ENCODE measurements at regions not wholly inside any gene's neighbourhood (a gene's known extent, or its start where the extent isn't known, plus 50 kb on each side); places are given as distances from the start of the nearest gene placed in this dataset.

- DNase-seq = no peak
Observed at GRCh38 chr10:126787201-126787600, 116.7 kb upstream of the C10orf90 start.

- DNase-seq = no peak
Observed at GRCh38 chr10:126795318-126795717, 109.9 kb upstream of the DOCK1 start.

- DNase-seq = no peak
Observed at GRCh38 chr10:126798649-126799048, 106.6 kb upstream of the DOCK1 start.

DNA sequence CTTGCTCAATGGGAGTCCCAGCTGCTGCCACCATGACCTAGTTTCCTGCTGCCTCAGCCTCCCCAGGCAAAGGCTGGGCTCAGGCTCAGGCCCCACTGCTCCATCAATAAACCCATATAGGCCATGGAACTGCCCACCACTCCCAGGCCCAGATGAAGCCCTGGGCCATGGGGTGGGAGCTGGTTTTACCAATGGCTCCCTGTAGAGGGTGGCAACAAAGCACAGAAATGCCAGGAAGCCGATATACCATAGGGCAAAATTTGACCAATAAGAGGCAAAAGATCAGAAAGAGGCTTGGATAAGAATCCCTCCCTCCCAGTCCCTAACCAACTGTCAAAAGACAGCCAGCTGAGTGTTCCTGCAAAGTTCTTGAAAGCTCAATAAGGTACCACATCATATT lies 101.8 kb upstream of the DOCK1 start:
- DNase-seq = no peak

- DNase-seq = no peak
Observed at GRCh38 chr10:126804396-126804795, 100.8 kb upstream of the DOCK1 start.

DNA sequence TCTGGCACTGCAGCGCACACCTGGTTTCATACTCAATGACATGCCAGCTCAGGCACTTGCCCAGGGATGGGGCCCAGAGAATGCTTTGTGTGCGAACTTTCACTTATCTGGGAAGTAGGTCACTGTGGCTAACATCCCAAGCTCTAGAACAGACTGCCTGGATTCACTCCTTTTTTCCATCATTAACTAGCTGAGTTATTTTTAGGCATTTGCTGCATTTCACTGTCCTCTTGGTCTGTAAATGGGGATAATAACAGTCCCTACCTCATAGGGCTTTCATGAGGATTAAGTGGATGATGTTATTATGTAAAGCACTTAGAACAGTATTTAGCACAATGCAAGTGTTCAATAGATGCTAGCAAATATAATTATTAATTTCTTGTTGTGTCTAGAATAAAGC lies 98.7 kb upstream of the DOCK1 start:
- DNase-seq = no peak

DNA sequence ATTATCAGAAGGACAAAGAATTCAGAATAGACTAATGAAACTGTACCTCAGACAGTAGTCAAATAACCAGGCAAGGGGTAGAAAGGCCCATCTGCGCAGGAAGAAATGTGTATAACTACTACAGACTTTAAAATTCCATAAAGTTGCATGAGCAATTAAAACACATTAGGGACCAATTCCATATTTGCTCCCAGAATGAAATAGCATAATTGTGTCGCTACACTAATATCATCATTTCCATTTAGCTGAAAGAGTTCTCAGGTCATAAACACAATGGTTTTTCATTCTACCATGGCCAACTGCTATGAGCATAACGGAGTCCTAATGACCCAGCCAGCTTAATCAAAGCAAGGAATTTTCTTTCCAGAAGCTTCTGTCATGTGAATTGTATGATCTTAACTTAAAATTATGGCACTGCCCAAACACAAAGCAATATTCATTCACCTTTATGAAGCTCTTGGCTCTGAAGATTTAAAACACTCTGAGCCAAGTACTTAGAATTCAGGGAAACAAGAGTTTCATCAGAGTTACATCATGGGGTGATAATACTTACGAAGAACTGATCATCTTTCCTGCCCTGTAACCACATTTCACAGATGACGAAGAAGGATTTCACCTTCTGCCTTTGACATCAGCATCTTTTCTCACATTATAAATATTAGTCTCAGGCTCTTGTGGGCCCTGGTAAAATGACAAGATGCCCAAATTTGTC lies 98.1 kb upstream of the DOCK1 start:
- no peak for DNase-seq

DNA sequence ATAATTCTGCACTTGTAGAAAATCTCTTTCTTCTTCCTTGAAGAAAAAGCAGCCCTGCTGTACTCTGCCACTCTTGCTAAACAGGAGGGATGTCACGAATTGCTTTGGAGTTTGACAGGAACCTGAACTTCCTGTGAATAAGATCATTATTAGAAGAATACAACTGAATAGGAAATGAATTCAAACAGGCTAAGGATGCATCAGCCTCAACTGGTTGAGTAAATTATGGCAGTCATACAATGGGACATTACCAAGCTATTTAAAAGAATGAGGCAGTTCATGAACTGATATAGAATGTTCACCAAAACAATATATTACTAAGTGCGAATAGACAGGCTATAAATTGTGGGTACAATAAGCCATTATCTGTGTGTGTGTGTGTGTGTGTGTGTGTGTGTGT lies 97.1 kb upstream of the DOCK1 start:
- DNase-seq = no peak

DNA sequence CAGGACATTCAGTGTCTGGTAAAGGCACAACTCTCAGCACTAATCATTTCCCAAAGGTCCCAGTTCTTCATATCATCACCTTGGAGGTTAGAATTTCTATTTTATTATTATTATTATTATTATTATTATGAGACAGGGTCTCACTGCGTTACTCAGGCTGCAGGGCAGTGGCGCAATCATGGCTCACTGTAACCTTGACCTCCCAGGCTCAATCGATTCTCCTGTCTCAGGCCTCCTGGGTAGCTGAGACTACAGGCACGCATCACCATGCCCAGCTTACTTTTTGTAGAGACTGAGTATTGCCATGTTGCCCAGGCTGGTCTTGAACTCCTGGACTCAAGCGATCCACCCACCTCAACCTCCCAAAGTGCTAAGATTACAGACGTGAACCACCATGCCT lies 91.8 kb upstream of the DOCK1 start:
- DNase-seq = no peak

DNA sequence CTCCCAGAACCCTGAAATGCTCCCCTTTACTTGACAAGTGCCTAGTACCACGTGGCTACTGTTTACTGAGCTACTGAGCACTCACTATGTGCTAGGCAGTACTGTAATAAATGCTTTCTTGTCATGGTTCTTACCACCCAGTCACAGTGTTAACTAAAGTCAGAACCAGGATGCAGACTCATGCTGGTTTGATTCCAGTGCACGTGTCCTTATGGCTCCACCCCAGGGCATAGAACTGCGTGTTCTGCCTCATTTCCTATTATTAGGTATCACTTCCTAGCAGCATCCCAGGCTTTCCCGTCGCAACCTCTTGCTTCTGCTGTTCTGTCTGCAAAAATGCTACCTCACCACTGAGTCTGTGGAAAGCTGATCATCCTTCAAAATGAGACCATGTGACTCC lies 71.7 kb upstream of the DOCK1 start:
- DNase-seq = no peak

- no peak for DNase-seq
Observed at GRCh38 chr10:126836009-126836408, 69.2 kb upstream of the DOCK1 start.

DNA sequence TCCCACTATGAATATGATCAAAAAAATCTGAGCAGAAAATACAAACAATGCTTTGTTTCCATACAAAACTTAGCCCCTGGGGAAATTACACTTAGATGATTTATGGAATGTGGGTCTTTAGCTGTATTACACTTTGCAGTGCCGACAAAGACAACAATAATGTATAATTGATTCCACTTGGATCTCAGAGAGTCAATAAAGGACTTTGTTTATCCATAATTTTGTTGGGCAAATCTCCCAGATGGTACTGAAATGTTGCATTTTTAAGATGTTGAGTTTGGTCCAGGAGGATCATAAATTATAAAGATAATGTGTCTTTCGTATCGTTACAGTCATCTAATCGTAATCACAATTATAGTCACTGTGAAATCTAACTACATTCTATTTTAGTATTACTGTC lies 66.9 kb upstream of the DOCK1 start:
- no peak for DNase-seq

- no peak for DNase-seq
Observed at GRCh38 chr10:126839094-126839761, 66.0 kb upstream of the DOCK1 start.

- DNase-seq = no peak
Observed at GRCh38 chr10:126840576-126841135, 64.6 kb upstream of the DOCK1 start.

DNA sequence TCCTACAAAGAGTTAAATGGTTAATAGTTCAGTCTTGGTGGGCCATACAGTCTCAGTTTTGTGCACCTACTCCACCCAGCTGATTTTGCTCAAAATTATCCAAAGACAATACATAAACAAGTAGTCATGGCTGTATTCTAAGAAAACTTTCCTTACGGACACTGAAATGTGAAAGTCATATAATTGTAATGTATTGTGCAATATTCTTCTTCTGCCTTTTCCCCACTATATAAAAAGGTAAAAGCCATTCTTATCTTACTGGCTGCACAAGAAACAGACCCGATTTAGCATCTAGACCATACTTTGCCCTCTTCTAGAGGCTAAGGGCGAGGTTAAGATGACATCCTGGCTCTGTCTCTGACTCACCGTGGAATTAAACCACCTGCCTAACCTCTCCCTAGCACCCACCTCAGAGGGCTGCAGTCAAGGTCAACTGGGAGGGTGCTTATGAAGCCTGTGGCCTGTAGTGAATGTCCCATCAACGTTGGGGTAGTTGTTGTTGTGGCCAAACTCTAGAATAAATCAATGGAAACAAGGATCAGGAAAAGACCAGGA lies 63.8 kb upstream of the DOCK1 start:
- no peak for DNase-seq

DNA sequence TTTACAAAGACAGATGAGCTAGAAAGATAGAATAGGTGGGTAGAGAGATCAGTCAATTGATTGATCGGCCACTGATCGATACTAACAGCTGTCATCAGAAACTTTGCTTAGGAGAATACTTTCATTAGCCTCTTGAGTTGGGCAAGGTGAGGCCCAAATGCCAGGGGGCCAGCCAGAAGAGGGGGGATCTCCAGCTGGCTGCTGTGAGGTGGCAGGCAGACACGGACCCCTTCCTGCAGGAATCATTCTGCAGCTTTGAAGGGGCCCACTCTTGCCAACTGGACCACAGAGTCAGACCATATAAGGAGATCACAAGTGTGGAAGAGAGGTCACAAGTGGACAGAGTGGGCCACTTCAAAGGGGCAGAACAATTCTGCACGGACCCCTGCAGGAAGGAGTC lies 62.9 kb upstream of the DOCK1 start:
- no peak for DNase-seq

- DNase-seq = no peak
Observed at GRCh38 chr10:126842836-126843235, 62.4 kb upstream of the DOCK1 start.

DNA sequence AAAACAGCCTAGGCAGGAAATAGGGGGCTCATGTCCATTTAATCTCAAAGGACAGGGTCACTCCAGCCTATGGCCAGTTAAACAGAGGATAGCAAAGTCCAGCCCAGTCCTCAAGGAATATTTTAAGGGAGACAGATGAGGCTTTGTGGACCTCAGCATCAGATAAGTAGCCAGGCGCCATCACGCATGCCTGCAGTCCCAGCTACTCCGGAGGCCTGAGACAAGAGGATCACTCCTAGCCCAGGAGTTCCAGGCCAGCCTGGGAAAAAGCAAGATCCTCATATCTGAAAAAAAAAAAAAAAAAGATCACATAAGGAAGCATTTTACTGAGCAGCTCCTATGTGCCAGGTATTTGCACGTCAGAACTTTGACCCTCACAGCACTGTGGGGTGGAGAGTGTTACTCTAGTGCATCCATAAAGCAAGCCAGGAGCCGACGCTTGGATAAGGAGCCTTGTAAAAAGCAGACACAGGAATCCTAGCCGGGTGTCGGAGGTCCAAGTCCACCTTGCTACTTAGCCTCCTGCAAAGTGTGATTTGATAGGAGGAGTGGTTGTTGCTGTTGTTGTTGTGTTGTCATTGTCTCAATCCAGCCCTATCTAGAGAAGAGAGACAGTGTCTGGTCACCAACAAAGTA lies 61.8 kb upstream of the DOCK1 start:
- DNase-seq = no peak

- no peak for DNase-seq
Observed at GRCh38 chr10:126844406-126844805, 60.8 kb upstream of the DOCK1 start.

DNA sequence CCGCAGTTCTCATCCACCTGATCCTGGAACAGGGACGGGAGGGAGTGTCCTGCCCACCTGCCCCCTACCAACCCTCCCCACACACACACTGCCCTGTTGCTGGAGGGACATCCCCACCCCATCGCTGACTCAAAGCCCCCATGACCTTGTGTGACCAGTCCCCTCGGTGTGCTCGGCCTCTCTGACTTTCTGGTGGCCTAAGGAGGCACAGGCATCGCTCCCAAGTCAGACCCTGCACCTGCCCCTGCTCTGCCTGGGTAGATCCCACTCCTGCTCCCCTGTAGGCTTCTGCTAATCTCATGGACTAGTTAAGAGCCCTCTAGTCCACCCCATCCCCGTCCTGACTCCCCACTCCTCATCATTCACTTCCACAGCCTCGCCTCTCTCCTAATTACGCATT lies 58.8 kb upstream of the DOCK1 start:
- DNase-seq = no peak

DNA sequence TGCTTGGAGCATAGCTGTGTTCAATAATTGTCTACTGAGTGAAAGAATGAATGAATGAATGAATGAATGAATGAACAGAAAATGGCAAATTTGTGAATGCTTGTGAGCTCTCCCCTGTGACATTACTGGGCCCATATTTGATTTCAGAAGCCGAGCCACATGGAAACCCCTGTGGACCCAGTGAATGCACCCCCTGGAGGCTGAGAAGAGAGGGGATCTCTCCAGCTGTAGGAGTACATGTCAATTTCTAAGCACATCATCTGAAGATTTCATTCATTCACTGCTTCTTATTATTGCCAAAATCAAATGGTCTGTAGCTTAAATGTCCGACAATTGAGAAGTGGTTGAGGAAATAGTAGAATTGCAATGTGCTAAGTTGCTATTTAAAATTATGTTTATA lies 58.3 kb upstream of the DOCK1 start:
- DNase-seq = no peak

GRCh38 chr10:126847666-126848065 lies 57.6 kb upstream of the DOCK1 start:
- DNase-seq = no peak

DNA sequence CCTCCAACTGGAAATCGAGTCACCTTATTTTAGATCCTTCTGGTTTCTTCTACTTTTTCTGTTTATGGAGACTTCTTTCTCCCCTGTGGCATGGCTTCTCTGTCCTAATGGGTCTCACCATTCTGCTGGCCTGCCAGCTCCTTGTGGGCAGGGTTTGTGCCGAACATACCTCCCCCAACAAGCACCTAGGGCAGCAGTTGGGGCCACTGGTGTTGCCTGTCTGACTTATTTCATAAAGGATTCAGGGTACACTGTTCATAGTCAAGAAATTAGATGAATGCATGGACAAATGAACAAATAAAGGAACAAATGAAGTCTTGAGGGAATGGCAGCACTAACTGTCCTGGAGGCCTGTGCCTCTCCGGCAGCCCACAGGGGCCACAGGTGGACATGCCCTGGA lies 55.6 kb upstream of the DOCK1 start:
- DNase-seq = no peak
